HAP-1 (cell line): ENCODE measurements at regions not wholly inside any gene's neighbourhood (a gene's known extent, or its start where the extent isn't known, plus 50 kb on each side); places are given as distances from the start of the nearest gene placed in this dataset.
"Not testable (repeated sequence)": the region's sequence is repeated elsewhere in the genome, so short reads cannot be mapped to it uniquely, and the experiment has no call there.

ENCODE experiments used
- DNase-seq, 2 experiments: peaks; one replicate each; pipeline ENCODE4 v3.0.0-alpha.2; 2016 to 2020; ENCODE audit warnings: low spot score in 2 of 2
- H3K27me3 ChIP-seq: fragments of 250-450 bp; sonication (Bioruptor Pico); 2 replicates; pipeline ENCODE4 v1.5.1; 2020; ENCODE audit warnings: low read depth, mild to moderate bottlenecking, moderate library complexity
- H3K36me3 ChIP-seq: fragments of 250-450 bp; sonication (Bioruptor Pico); replicated peaks from 2 replicates; pipeline ENCODE4 v1.5.1; 2020; ENCODE audit warnings: mild to moderate bottlenecking
- H3K4me1 ChIP-seq: fragments of 250-450 bp; sonication (Bioruptor Pico); 2 replicates; pipeline ENCODE4 v1.5.1; 2020; ENCODE audit warnings: mild to moderate bottlenecking
- H3K4me3 ChIP-seq: fragments of 250-450 bp; sonication (Bioruptor Pico); 2 replicates; pipeline ENCODE4 v1.5.1; 2020; ENCODE audit warnings: mild to moderate bottlenecking, moderate library complexity
- H3K9me3 ChIP-seq: fragments of 250-450 bp; sonication (Bioruptor Pico); 2 replicates; pipeline ENCODE4 v1.5.1; 2020; ENCODE audit warnings: mild to moderate bottlenecking, moderate library complexity
- in situ Hi-C: fragments of 300-500 bp; cut with MboI; formaldehyde crosslinking; loops from 3 replicates; pipeline ENCODE4 v1.14.3; 2020; ENCODE audit warnings: low sequenced_read_pairs, inconsistent platforms, mixed read lengths

GRCh38 chr5:112063856-112064255 lies 306.9 kb upstream of the NREP start:
- Histone ChIP-seq H3K36me3 (no peaks in the 10 kb centered on the region), H3K9me3 (no peaks in the 10 kb centered on the region), H3K4me3 (no peak overlapping the region), H3K27me3 (0 out of 2 replicates have a peak, but pooled peaks cover 2% of the 10 kb centered on the region), H3K4me1 (no peaks in the 10 kb centered on the region)
- DNase-seq, result no peak
- in situ Hi-C loops, result no loop called here

- Histone ChIP-seq H3K4me3 (no peak overlapping the region), H3K9me3 (no peaks in the 10 kb centered on the region), H3K4me1 (no peaks in the 10 kb centered on the region), H3K36me3 (no peaks in the 10 kb centered on the region), H3K27me3 (0 out of 2 replicates have a peak, but pooled peaks cover 2% of the 10 kb centered on the region)
- in situ Hi-C loops, result no loop called here
- DNase-seq, result no peak
Measured at GRCh38 chr5:112063191-112063590, 306.2 kb upstream of the NREP start.

DNA sequence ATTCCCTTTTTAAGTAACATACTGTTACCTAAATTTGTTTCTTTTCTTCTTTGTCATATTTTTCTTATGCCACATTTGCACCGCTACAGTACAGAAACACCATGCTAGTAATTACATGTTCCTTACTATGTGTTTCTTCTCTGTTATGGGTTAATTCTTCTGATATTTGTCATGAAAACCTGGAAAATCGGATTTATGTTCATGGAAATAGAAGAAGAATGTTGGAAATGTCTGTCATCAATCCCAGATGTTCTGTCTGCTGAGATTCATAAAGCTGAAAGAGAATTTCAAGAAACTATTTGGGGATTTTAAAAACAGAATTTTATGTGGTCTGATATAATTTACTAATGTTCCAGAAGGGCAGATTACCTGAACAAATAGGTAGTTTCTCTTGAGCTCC lies 305.2 kb upstream of the NREP start:
- DNase-seq, result no peak
- Histone ChIP-seq H3K9me3 (no peaks in the 10 kb centered on the region), H3K27me3 (0 out of 2 replicates have a peak, but pooled peaks cover 2% of the 10 kb centered on the region), H3K36me3 (no peaks in the 10 kb centered on the region), H3K4me3 (no peak overlapping the region), H3K4me1 (no peaks in the 10 kb centered on the region)
- in situ Hi-C loops, result no loop called here

DNA sequence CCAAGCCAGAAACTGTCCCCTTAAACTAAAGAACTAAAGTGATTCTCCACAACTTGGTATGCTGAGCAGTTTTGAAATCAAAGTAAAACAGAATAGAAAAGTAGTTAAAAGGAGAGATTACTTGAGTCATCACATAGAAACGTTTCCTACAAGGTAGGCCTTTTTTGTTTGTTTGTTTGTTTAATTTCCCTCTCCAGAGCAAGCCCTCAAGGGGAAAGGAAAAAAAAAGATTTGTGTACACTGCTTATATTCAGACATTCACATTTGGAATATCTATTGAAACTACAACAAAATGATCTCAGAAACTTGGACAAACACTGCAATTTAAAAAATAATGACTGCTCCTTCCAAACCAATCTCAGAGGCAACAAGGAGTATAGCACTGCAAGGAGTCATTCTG lies 304.7 kb upstream of the NREP start:
- in situ Hi-C loops, result no loop called here
- no peaks in the 10 kb centered on the region for H3K36me3 ChIP-seq
- no peaks in the 10 kb centered on the region for H3K9me3 ChIP-seq
- H3K4me3 ChIP-seq, result no peak overlapping the region
- H3K4me1 ChIP-seq, result no peaks in the 10 kb centered on the region
- H3K27me3 ChIP-seq, result 0 out of 2 replicates have a peak, but pooled peaks cover 2% of the 10 kb centered on the region
- no peak for DNase-seq

- Histone ChIP-seq H3K36me3 (no peaks in the 10 kb centered on the region), H3K9me3 (no peaks in the 10 kb centered on the region), H3K27me3 (0 out of 2 replicates have a peak, but pooled peaks cover 2% of the 10 kb centered on the region), H3K4me3 (no peak overlapping the region), H3K4me1 (no peaks in the 10 kb centered on the region)
- DNase-seq, result no peak
- in situ Hi-C loops, result no loop called here
Measured at GRCh38 chr5:112059579-112060135, 302.7 kb upstream of the NREP start.

GRCh38 chr5:112049738-112050137 lies 292.7 kb upstream of the NREP start:
- no peaks in the 10 kb centered on the region for H3K4me1 ChIP-seq
- no peak for DNase-seq
- no peaks in the 10 kb centered on the region for H3K27me3 ChIP-seq
- in situ Hi-C loops, result no loop called here
- no peaks in the 10 kb centered on the region for H3K36me3 ChIP-seq
- H3K9me3 ChIP-seq, result no peaks in the 10 kb centered on the region
- no peak overlapping the region for H3K4me3 ChIP-seq

DNA sequence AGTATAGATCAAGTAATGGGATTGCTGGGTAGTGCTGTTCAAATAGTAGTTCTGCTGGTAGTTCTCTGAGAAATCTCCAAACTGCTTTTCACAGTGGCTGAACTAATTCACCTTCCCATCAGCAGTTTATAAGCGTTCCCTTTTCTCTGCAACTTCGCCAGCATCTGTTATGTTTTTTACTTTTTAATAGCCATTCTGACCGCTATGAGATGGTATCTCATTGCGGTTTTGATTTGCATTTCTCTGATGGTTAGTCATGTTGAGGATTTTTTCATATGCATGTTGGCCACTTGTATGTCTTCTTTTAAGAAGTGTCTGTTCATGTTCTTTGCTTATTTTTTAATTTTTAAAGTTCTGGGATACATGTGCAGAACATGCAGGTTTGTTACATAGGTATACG lies 279.2 kb upstream of the NREP start:
- Histone ChIP-seq H3K36me3 (no peaks in the 10 kb centered on the region), H3K27me3 (no peaks in the 10 kb centered on the region), H3K4me1 (no peaks in the 10 kb centered on the region), H3K4me3 (no peak overlapping the region), H3K9me3 (no peaks in the 10 kb centered on the region)
- in situ Hi-C loops, result no loop called here
- no peak for DNase-seq

GRCh38 chr5:112034421-112034979 lies 277.5 kb upstream of the NREP start:
- Histone ChIP-seq H3K9me3 (no peaks in the 10 kb centered on the region), H3K36me3 (no peaks in the 10 kb centered on the region), H3K4me3 (no peak overlapping the region), H3K27me3 (no peaks in the 10 kb centered on the region), H3K4me1 (no peaks in the 10 kb centered on the region)
- DNase-seq, result no peak
- in situ Hi-C loops, result no loop called here

DNA sequence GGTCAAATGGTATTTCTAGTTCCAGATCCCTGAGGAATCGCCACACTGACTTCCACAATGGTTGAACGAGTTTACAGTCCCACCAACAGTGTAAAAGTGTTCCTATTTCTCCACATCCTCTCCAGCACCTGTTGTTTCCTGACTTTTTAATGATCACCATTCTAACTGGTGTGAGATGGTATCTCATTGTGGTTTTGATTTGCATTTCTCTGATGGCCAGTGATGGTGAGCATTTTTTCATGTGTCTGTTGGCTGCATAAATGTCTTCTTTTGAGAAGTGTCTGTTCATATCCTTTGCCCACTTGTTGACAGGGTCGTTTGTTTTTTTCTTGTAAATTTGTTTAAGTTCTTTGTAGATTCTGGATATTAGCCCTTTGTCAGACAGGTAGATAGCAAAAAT lies 269.9 kb upstream of the NREP start:
- H3K27me3 ChIP-seq, in situ Hi-C loops, H3K4me1 ChIP-seq, DNase-seq, H3K9me3 ChIP-seq, H3K36me3 ChIP-seq, H3K4me3 ChIP-seq: not testable (repeated sequence)

- H3K9me3 ChIP-seq, result no peaks in the 10 kb centered on the region
- no peak for DNase-seq
- no peaks in the 10 kb centered on the region for H3K4me1 ChIP-seq
- in situ Hi-C loops, result no loop called here
- H3K4me3 ChIP-seq, result no peak overlapping the region
- no peaks in the 10 kb centered on the region for H3K36me3 ChIP-seq
- H3K27me3 ChIP-seq, result no peaks in the 10 kb centered on the region
Measured at GRCh38 chr5:112025757-112026156, 268.8 kb upstream of the NREP start.

DNA sequence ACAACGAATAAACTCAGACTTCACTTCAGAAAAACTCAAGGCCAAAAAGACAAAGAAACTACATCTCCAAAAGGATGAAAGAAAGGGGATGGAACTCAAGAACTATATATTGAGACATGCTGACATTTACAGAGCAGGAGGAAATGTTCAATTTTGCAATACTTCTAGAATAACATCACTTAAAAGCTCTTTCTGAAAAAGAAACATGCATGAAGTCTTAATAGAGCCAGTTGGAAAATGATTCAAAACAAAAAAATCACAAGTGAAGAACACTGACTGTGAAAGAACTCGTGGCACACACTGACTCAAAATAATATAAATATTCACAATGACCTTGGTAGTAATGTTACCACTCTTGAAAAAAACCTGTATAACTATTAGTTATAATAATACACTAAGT lies 267.8 kb upstream of the NREP start:
- no peak for DNase-seq
- in situ Hi-C loops, result no loop called here
- H3K27me3 ChIP-seq, result no peaks in the 10 kb centered on the region
- H3K36me3 ChIP-seq, result no peaks in the 10 kb centered on the region
- no peaks in the 10 kb centered on the region for H3K4me1 ChIP-seq
- H3K4me3 ChIP-seq, result no peak overlapping the region
- H3K9me3 ChIP-seq, result no peaks in the 10 kb centered on the region

- in situ Hi-C loops, result no loop called here
- H3K4me3 ChIP-seq, result no peak overlapping the region
- H3K4me1 ChIP-seq, result no peaks in the 10 kb centered on the region
- H3K36me3 ChIP-seq, result no peaks in the 10 kb centered on the region
- H3K27me3 ChIP-seq, result no peaks in the 10 kb centered on the region
- no peak for DNase-seq
- H3K9me3 ChIP-seq, result no peaks in the 10 kb centered on the region
Measured at GRCh38 chr5:112024221-112024620, 267.2 kb upstream of the NREP start.

GRCh38 chr5:112023766-112024165 lies 266.8 kb upstream of the NREP start:
- no peaks in the 10 kb centered on the region for H3K4me1 ChIP-seq
- no peaks in the 10 kb centered on the region for H3K27me3 ChIP-seq
- no peak overlapping the region for H3K4me3 ChIP-seq
- H3K36me3 ChIP-seq, result no peaks in the 10 kb centered on the region
- in situ Hi-C loops, result no loop called here
- H3K9me3 ChIP-seq, result no peaks in the 10 kb centered on the region
- DNase-seq, result no peak

DNA sequence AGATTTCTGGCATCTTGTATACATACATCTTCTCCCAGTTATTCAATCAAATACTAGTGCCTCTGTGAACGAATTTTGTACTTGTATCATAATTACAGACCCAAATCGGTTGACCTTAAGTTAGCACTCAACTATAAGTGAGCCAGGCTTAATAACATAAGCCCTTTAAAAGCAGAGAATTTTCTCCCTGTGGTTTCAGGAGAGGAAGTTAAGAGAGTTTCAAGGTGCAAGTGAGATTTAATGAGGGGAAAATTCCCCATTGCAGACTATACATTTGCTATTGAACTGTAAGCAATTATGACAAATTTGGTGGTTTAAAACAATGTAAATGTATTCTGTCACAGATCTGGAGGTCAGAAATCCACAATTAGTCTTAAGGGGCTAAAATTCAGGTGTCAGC lies 261.9 kb upstream of the NREP start:
- Histone ChIP-seq H3K4me3 (no peak overlapping the region), H3K27me3 (no peaks in the 10 kb centered on the region), H3K36me3 (no peaks in the 10 kb centered on the region), H3K4me1 (no peaks in the 10 kb centered on the region), H3K9me3 (no peaks in the 10 kb centered on the region)
- no peak for DNase-seq
- in situ Hi-C loops, result no loop called here

DNA sequence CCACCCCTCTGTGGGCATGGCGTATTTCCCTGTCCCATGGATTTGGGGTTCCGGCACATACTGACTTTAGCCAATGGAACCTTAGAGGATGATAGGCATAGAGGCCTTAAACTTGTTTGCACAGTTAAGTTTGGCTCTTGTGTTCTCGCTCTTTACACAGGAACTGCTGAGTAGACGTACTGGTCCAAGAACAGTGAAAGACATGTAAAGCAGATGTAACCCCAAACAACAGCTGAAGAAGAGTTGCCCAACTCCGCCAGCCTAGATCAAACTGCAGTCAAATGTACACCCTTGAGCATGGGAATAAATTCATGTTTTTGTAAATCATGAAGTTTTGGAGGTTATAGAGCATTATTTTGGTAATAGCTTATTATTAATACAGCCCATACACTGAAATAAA lies 260.0 kb upstream of the NREP start:
- H3K9me3 ChIP-seq, result no peaks in the 10 kb centered on the region
- H3K36me3 ChIP-seq, result no peaks in the 10 kb centered on the region
- H3K4me3 ChIP-seq, result no peak overlapping the region
- in situ Hi-C loops, result no loop called here
- DNase-seq, result no peak
- H3K27me3 ChIP-seq, result no peaks in the 10 kb centered on the region
- no peaks in the 10 kb centered on the region for H3K4me1 ChIP-seq
